Karpas-422 (cell line): ENCODE measurements at regions not wholly inside any gene's neighbourhood (a gene's known extent, or its start where the extent isn't known, plus 50 kb on each side); places are given as distances from the start of the nearest gene placed in this dataset.

Experiments
- DNase-seq: peaks from one replicate; pipeline ENCODE4 v3.0.0-alpha.2; 2015
- H2AFZ ChIP-seq: fragments of 200-600 bp; sonication (generic); 2 replicates; pipeline ENCODE4 v1.6.1; 2014; ENCODE audit warnings: antibody characterized with exemption, low read length, mixed read lengths
- H3K27ac ChIP-seq: fragments of 200-600 bp; sonication (generic); 2 replicates; pipeline ENCODE4 v1.5.1; 2014; ENCODE audit warnings: mild to moderate bottlenecking, low read length, moderate library complexity
- H3K27me3 ChIP-seq: fragments of 200-600 bp; sonication (generic); 2 replicates; pipeline ENCODE4 v1.6.1; 2014; ENCODE audit warnings: low read length, mixed read lengths
- H3K36me3 ChIP-seq: fragments of 200-600 bp; sonication (generic); 2 replicates; pipeline ENCODE4 v1.6.1; 2014; ENCODE audit warnings: low read length, mixed read lengths; ENCODE audit not compliant: insufficient read depth
- H3K4me1 ChIP-seq: fragments of 200-600 bp; sonication (generic); 2 replicates; pipeline ENCODE4 v1.6.1; 2014; ENCODE audit warnings: mild to moderate bottlenecking, low read length, mixed read lengths
- H3K4me2 ChIP-seq: fragments of 200-600 bp; sonication (generic); 2 replicates; pipeline ENCODE4 v1.6.1; 2014; ENCODE audit warnings: low read length, low read depth, mild to moderate bottlenecking; ENCODE audit not compliant: poor library complexity, severe bottlenecking
- H3K4me3 ChIP-seq: fragments of 200-600 bp; sonication (generic); 2 replicates; pipeline ENCODE4 v1.5.1; 2014; ENCODE audit warnings: mild to moderate bottlenecking, antibody characterized with exemption, low read length, mixed read lengths
- H3K79me2 ChIP-seq: fragments of 200-600 bp; sonication (generic); 2 replicates; pipeline ENCODE4 v1.6.1; 2014; ENCODE audit warnings: mild to moderate bottlenecking, low read length, mixed read lengths
- H3K9ac ChIP-seq: fragments of 200-600 bp; sonication (generic); 2 replicates; pipeline ENCODE4 v1.6.0; 2014; ENCODE audit warnings: low read length
- H3K9me2 ChIP-seq: fragments of 200-600 bp; sonication (generic), shearing (Covaris generic); replicated peaks from 2 replicates; pipeline ENCODE4 v1.6.0; 2014; ENCODE audit warnings: mild to moderate bottlenecking, low read length, moderate library complexity; ENCODE audit not compliant: insufficient read depth
- H3K9me3 ChIP-seq: fragments of 300-700, 200-600 bp; sonication (generic); 2 replicates; pipeline ENCODE4 v1.6.1; 2014; ENCODE audit warnings: low read length, mixed read lengths
- H4K20me1 ChIP-seq: fragments of 200-600 bp; sonication (generic); 2 replicates; pipeline ENCODE4 v1.6.1; 2014; ENCODE audit warnings: mild to moderate bottlenecking, antibody characterized with exemption, low read length, low read depth; ENCODE audit not compliant: insufficient read depth

DNA sequence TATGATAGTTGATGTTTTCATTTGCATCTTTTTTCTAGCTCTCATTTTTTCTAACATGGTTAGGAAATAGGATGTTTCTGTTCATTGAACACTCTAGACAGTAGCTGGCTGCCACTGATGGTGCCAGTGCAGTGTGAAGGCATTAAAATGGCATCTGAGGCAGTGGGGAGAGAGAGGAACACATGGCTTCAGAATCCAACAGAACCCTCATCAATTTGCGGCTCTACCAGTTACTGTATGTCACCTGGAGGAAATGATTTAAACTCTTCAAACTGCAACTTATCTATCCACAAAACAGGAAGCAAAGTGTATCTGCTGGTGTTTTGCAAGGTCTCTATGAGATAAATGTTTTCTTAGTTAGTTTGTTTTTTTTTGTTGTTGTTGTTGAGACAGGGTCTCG lies 305.2 kb upstream of the PRKCQ start:
- H3K4me3 ChIP-seq = no peak overlapping the region
- no peaks in the 10 kb centered on the region; the same call in 1 of the 2 replicates for H3K4me1 ChIP-seq

DNA sequence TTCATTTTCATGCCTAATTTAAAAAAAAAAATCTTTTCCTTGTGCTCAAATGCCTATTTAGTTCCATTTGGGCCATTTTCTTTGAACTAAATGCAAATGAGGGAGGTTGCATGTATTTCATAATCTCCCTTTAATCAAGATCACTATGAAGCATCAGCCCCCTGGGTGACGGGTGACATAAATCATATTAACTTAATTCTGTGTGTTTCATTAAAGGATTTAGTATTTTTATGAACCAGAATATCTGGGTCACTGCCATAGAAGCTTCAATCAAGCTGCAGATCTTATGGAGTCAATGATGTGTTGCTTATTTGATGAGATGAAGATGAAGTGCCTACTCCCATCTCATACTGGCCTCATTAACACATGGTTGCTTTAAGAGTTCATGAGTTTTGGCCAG lies 301.9 kb upstream of the PRKCQ start:
- no peaks in the 10 kb centered on the region for H3K9me2 ChIP-seq
- no peaks in the 10 kb centered on the region for H3K27me3 ChIP-seq
- no peaks in the 10 kb centered on the region for H4K20me1 ChIP-seq
- no peak overlapping the region for H3K4me3 ChIP-seq
- H3K9ac ChIP-seq = no peak overlapping the region
- H3K79me2 ChIP-seq = no peaks in the 10 kb centered on the region
- no peak overlapping the region for H3K27ac ChIP-seq
- H2AFZ ChIP-seq = no peak overlapping the region
- DNase-seq = no peak
- no peaks in the 10 kb centered on the region for H3K36me3 ChIP-seq
- no peaks in the 10 kb centered on the region; the same call in 1 of the 2 replicates for H3K4me1 ChIP-seq
- no peak overlapping the region for H3K4me2 ChIP-seq
- no peaks in the 10 kb centered on the region for H3K9me3 ChIP-seq

More for the DNA sequence above, 305.2 kb upstream of the PRKCQ start:
- Histone ChIP-seq H3K36me3 (no peaks in the 10 kb centered on the region), H3K27me3 (no peaks in the 10 kb centered on the region), H3K4me2 (no peak overlapping the region), H3K27ac (no peak overlapping the region), H3K9me2 (no peaks in the 10 kb centered on the region), H3K9ac (no peak overlapping the region; the same call in 1 of the 2 replicates), H4K20me1 (no peaks in the 10 kb centered on the region), H2AFZ (no peak overlapping the region), H3K79me2 (no peaks in the 10 kb centered on the region), H3K9me3 (no peaks in the 10 kb centered on the region)
- no peak for DNase-seq

DNA sequence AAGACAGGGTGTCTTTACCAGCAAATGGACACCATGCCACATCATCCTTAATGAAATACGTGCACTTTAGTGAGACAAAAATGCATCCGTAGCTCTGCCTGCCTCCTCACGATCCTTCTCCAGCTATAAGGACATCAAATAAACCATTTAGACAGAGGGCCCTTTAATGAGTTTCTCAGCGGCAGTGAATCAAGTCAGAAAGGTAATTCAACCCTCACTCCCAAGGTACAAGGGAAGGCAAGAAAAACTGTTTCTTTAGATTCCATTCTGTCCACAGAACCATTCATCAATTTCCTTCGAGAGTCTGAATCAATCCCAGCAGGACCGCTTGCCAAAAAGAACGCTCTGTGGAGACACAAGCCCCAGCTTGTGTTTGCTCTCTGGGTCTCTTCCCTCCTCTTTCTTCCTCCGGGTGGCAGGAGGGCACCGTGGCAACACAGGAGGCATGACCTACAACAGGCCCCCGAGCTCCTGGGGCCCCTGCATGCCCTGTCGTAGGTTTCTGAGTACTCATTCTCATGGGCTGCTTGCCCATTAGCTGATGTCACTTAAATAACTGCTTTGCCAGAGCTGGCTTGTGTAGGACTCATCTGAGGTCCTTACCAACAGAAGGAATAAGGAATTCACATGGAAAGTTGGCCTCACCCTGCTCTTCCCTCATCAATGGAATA lies 297.8 kb upstream of the PRKCQ start:
- no peaks in the 10 kb centered on the region for H3K9me2 ChIP-seq
- DNase-seq = no peak
- H3K79me2 ChIP-seq = no peaks in the 10 kb centered on the region
- H3K27ac ChIP-seq = no peak overlapping the region
- no peaks in the 10 kb centered on the region for H3K36me3 ChIP-seq
- no peak overlapping the region for H2AFZ ChIP-seq
- H3K4me3 ChIP-seq = no peak overlapping the region
- H3K27me3 ChIP-seq = no peaks in the 10 kb centered on the region
- H3K4me2 ChIP-seq = no peak overlapping the region
- no peaks in the 10 kb centered on the region for H3K4me1 ChIP-seq
- no peaks in the 10 kb centered on the region for H4K20me1 ChIP-seq
- no peak overlapping the region for H3K9ac ChIP-seq
- no peaks in the 10 kb centered on the region for H3K9me3 ChIP-seq

DNA sequence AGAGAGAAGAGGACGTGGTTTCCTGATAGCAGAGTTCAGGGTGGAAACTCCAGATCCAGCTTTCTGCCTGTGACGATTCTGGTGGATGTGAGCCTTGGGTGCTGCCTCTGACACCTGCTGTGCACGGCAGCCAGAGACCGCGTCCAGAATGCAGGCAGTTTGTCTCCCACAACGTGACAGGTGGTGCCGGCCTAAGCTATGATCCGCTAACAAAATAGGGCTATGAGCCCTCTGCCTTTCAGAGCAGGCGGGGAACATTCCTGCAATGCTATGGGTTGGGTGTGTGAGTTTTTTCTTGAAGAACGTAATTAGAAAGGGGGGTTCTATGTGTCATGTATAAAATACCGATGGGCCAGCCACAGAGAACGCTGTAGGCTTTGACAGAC lies 297.3 kb upstream of the PRKCQ start:
- H3K9me3 ChIP-seq = no peaks in the 10 kb centered on the region

DNA sequence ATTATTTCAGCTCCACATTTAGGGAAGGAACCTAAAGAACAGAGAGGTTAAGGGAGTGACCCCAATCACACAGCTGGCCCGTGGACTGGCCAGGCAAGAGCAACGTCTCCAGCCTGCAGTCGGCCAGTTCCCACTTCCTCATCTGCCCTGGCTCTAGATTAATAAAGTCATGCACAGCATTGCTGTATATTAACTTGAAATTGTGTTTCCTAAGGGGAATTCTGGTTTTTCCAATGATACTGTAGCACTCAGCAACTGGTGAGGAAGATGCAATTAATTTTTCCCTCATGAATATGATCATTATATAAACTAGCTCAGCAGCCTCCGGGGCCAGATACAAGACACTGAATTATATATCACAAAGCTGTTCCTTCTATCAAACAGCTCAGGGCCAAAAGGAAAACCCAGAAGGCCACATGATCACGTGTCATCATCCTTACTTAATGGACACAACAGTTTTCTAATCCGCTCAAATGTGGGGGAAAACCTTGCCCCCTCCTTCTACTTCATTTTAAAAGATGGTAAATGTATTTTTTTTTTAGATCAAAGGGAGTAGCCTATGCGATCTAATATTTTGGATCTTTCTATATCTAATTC lies 295.3 kb upstream of the PRKCQ start:
- Histone ChIP-seq H3K27me3 (no peaks in the 10 kb centered on the region), H3K9me3 (no peaks in the 10 kb centered on the region), H3K4me3 (no peak overlapping the region), H2AFZ (no peak overlapping the region), H3K9ac (no peak overlapping the region), H3K27ac (no peak overlapping the region), H3K79me2 (no peaks in the 10 kb centered on the region), H3K4me1 (no peaks in the 10 kb centered on the region), H3K36me3 (no peaks in the 10 kb centered on the region), H3K9me2 (no peaks in the 10 kb centered on the region), H3K4me2 (no peak overlapping the region), H4K20me1 (no peaks in the 10 kb centered on the region)
- no peak for DNase-seq

More for the DNA sequence above, 297.3 kb upstream of the PRKCQ start:
- no peaks in the 10 kb centered on the region for H3K9me2 ChIP-seq
- H3K4me3 ChIP-seq = no peak overlapping the region
- no peak for DNase-seq
- no peak overlapping the region for H3K4me2 ChIP-seq
- H4K20me1 ChIP-seq = no peaks in the 10 kb centered on the region
- no peak overlapping the region for H3K9ac ChIP-seq
- H3K79me2 ChIP-seq = no peaks in the 10 kb centered on the region
- H3K27me3 ChIP-seq = no peaks in the 10 kb centered on the region
- H3K36me3 ChIP-seq = no peaks in the 10 kb centered on the region
- H3K27ac ChIP-seq = no peak overlapping the region
- H2AFZ ChIP-seq = no peak overlapping the region
- H3K4me1 ChIP-seq = no peaks in the 10 kb centered on the region

DNA sequence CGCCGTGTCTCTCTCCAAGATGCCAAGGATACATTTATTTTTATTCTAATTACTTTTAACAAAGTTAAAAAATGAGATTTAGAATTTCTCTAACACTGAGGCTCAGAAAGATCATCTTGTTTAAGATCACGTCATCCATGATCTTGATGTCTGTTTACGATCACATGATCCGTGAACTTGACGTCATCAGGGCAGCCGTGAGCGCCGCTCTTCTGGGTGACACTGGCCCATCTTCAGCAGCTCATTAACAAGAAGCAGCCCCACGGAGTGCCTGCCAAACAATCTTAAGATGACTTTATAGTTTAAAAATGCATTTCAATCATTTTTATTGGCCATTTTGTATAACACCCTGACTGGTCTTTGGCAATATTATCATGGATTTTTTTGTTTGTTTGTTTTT lies 291.1 kb upstream of the PRKCQ start:
- Histone ChIP-seq H3K36me3 (no peaks in the 10 kb centered on the region), H3K9ac (no peak overlapping the region), H3K9me2 (no peaks in the 10 kb centered on the region), H3K4me3 (no peak overlapping the region), H3K4me1 (no peaks in the 10 kb centered on the region), H3K4me2 (no peak overlapping the region), H3K9me3 (no peaks in the 10 kb centered on the region), H3K27me3 (no peaks in the 10 kb centered on the region), H3K79me2 (no peaks in the 10 kb centered on the region), H4K20me1 (no peaks in the 10 kb centered on the region), H2AFZ (no peak overlapping the region), H3K27ac (no peak overlapping the region)
- DNase-seq = no peak

DNA sequence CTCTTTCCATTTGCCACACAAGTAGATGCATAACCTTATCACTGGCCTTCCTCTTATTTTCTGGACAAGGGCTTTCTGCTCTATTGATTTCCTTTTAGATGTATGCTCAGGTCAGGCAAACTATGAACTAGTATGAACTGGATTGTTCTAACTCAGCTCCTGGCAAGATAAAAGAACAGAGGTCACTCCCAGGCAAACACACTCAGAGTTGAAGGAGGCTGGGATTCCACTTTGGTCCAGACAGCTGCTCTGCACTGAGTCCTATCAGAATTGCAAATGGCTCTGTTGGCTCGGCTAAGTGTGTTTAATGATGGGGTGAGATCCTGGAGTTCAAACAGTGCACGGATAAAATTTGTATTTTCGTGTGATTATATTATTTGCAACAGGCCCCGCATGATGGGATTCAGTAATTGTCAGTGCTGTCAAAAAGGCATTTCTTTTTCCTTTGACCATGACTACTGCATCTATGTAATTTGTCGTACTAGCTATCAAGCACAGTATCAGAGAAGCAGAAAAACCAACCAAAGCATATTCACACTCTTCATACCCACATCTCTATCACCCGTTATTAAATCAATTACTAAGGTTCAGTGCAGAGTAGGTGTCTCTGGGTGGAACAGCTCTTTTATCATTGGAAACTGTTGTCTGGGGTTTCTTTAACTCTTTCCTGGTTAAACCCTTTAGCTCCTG lies 288.1 kb upstream of the PRKCQ start:
- no peak for DNase-seq
- Histone ChIP-seq H3K4me1 (no peaks in the 10 kb centered on the region), H3K79me2 (no peaks in the 10 kb centered on the region), H4K20me1 (no peaks in the 10 kb centered on the region), H3K9ac (no peak overlapping the region), H3K4me2 (no peak overlapping the region), H3K36me3 (no peaks in the 10 kb centered on the region), H3K9me3 (no peaks in the 10 kb centered on the region), H3K27me3 (no peaks in the 10 kb centered on the region), H3K9me2 (no peaks in the 10 kb centered on the region), H3K4me3 (no peak overlapping the region), H3K27ac (no peak overlapping the region), H2AFZ (no peak overlapping the region)

DNA sequence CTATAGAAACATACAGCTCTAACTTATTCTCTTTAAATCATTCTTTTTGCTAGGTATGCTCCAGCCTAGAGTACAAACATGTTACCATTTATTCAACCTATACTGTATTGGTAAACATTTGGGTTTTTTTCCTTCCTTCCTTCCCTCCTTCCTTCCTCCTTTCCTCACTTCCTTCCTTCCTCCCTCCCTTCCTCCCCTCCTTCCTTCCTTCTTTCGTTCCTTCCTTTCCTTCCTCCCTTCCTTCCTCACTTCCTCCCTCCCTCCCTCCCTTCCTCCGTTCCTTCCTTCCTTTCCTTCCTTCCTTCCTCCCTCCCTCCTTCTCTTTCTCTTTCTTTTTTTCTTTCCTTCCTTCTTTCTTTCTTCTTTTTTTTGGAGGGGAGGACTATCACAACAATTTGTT lies 286.7 kb upstream of the PRKCQ start:
- no peaks in the 10 kb centered on the region for H3K79me2 ChIP-seq
- no peak overlapping the region for H2AFZ ChIP-seq
- H3K4me3 ChIP-seq = no peak overlapping the region
- no peaks in the 10 kb centered on the region for H4K20me1 ChIP-seq
- H3K27me3 ChIP-seq = no peaks in the 10 kb centered on the region
- H3K4me1 ChIP-seq = no peaks in the 10 kb centered on the region
- no peak overlapping the region for H3K27ac ChIP-seq
- H3K36me3 ChIP-seq = no peaks in the 10 kb centered on the region
- no peak for DNase-seq
- H3K4me2 ChIP-seq = no peak overlapping the region
- H3K9me2 ChIP-seq = no peaks in the 10 kb centered on the region
- H3K9ac ChIP-seq = no peak overlapping the region
- H3K9me3 ChIP-seq = no peaks in the 10 kb centered on the region
